ENCODE measurements at regions not wholly inside any gene's neighbourhood (a gene's known extent, or its start where the extent isn't known, plus 50 kb on each side); places are given as distances from the start of the nearest gene placed in this dataset.

DNA sequence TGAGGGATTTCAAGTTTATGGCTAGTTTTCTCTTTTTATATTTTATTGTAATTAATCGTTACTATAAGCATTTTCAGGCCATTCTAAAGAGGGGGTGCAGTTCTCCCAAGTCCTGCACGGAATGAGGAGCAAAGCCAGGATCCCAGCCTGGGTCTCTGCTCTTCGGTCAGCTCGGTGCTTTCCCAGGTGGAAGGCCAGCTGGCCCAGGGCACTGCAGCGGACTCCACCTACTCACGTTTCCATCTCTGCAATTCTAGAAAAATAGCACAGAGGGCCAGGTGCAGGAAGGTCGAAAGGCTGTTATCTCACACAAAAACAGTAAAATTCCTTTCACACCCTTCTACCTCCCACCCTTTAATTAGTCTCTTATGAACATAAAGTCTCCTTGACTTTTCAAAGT is 59.5 kb upstream of the HES1 start:
- no peak overlapping the region for H3K9ac ChIP-seq (ENCODE audit: low read length in 5 of 5)
- peaks cover under 1 to 6% (median 5%) of the 10 kb centered on the region in 5 donors for H3K4me1 ChIP-seq (ENCODE audit: control insufficient read depth in 5 of 5, insufficient read depth in 5 of 5, low read length in 5 of 5)
- no peaks in the 10 kb centered on the region for H3K9me3 ChIP-seq (ENCODE audit: control insufficient read depth in 5 of 5, low read length in 5 of 5)
- H3K36me3 ChIP-seq (ENCODE audit: control insufficient read depth in 5 of 5, insufficient read depth in 5 of 5, low read length in 5 of 5), result no peaks in the 10 kb centered on the region
- no peak overlapping the region for H3K4me3 ChIP-seq (ENCODE audit: low read depth in 1 of 5, low read length in 5 of 5)
- peaks cover 0 to 8% (median 4%) of the 10 kb centered on the region in 5 donors for H3K27me3 ChIP-seq (ENCODE audit: control insufficient read depth in 5 of 5, insufficient read depth in 4 of 5, low read length in 5 of 5)
- no peak overlapping the region for H3K27ac ChIP-seq (ENCODE audit: low read depth, low read length)

DNA sequence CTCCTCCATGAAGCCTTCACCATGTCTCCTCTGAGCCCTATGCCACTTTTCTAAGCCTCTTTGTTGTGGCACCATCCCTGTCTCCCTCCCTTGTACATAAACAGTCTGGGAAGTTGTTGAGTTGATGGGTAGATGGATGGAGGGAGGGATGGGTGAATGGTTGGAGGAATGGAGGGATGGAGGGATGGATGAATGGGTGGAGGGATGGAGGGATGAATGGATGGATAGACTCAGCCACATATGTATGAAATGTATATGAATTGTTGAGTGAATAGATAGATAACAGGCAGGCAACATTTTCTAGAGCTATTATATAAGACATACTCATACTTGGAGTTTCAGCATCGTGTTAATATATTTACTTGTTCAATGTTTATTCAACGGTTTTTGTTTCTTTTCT is 58.3 kb upstream of the HES1 start:
- Histone ChIP-seq H3K27me3 (ENCODE audit: control insufficient read depth in 5 of 5, insufficient read depth in 4 of 5, low read length in 5 of 5) (peaks cover 0 to 8% (median 4%) of the 10 kb centered on the region in 5 donors), H3K4me3 (ENCODE audit: low read depth in 1 of 5, low read length in 5 of 5) (no peak overlapping the region), H3K9me3 (ENCODE audit: control insufficient read depth in 5 of 5, low read length in 5 of 5) (no peaks in the 10 kb centered on the region), H3K27ac (ENCODE audit: low read depth, low read length) (no peak overlapping the region), H3K9ac (ENCODE audit: low read length in 5 of 5) (no peak overlapping the region), H3K4me1 (ENCODE audit: control insufficient read depth in 5 of 5, insufficient read depth in 5 of 5, low read length in 5 of 5) (peaks cover 0 to 7% (median 4%) of the 10 kb centered on the region in 5 donors), H3K36me3 (ENCODE audit: control insufficient read depth in 5 of 5, insufficient read depth in 5 of 5, low read length in 5 of 5) (no peaks in the 10 kb centered on the region)

DNA sequence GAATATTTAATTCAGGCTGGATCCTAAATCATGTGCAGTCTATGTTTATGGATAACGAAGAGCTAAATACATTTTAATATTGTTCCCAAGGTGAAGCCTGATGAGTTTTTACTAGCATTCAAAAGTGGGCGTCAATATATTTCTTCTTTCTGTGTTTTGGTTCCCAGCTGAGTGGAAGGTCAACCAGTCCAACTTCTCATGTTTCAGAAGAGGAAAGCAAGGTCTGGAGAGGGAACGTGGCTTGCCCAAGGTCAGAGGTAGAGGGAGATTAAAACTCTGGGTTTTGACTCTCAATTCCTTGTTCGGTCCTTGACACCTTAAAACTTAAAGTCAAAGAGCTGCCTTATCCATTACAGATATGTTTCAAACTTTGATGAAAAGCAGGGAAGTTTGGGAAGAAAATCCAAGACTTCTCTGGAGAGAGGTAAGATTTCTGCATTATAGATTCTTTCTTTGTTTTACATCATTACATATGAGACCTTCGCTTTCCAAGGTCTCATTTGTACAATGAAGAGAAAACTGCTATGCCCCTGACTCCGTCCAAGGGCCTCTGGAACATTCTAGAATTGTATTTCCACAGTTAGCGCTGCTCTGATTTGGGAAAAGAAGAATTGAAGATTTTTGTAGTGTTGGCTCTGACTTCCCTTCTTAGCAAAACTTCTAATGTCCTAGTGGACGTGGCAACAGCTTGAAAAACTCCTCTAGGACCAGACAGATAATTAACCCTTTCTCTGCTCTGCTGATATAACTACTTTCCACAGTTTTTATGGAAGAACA is 57.7 kb upstream of the HES1 start:
- Histone ChIP-seq H3K9ac (ENCODE audit: low read length in 5 of 5) (no peak overlapping the region), H3K27me3 (ENCODE audit: control insufficient read depth in 5 of 5, insufficient read depth in 4 of 5, low read length in 5 of 5) (peaks cover 0 to 8% (median 4%) of the 10 kb centered on the region in 5 donors), H3K9me3 (ENCODE audit: control insufficient read depth in 5 of 5, low read length in 5 of 5) (no peaks in the 10 kb centered on the region), H3K27ac (ENCODE audit: low read depth, low read length) (no peak overlapping the region), H3K4me3 (ENCODE audit: low read depth in 1 of 5, low read length in 5 of 5) (no peak overlapping the region), H3K36me3 (ENCODE audit: control insufficient read depth in 5 of 5, insufficient read depth in 5 of 5, low read length in 5 of 5) (no peaks in the 10 kb centered on the region), H3K4me1 (ENCODE audit: control insufficient read depth in 5 of 5, insufficient read depth in 5 of 5, low read length in 5 of 5) (peaks cover 5 to 14% (median 8%) of the 10 kb centered on the region in 5 donors)

DNA sequence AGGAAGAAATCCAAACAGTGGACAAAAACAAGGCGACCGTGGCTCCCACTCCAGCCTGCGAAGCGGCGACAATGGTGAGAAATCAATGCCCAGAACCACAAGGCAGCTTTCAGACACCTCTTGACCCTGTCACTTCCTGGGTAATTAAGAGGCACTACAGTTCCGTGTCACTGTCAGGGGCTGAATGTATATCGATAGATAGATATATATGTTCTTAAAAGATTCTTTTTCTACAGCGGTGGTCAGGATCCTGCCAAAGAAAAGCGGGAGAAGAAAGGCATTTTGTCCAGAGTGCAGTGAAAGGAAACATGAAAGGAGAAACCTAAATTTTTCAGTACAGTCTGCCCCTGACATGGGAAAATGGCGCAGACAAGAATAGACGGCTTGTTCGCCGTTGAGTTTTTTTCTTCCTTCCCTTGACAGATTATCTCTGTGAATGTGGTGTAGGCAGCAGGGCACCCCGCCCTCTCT is 56.2 kb upstream of the HES1 start:
- Histone ChIP-seq H3K27ac (ENCODE audit: low read depth, low read length) (no peak overlapping the region), H3K9ac (ENCODE audit: low read length in 5 of 5) (no peak overlapping the region), H3K36me3 (ENCODE audit: control insufficient read depth in 5 of 5, insufficient read depth in 5 of 5, low read length in 5 of 5) (no peaks in the 10 kb centered on the region), H3K4me1 (ENCODE audit: control insufficient read depth in 5 of 5, insufficient read depth in 5 of 5, low read length in 5 of 5) (peaks cover 5 to 17% (median 9%) of the 10 kb centered on the region in 5 donors), H3K9me3 (ENCODE audit: control insufficient read depth in 5 of 5, low read length in 5 of 5) (no peaks in the 10 kb centered on the region), H3K27me3 (ENCODE audit: control insufficient read depth in 5 of 5, insufficient read depth in 4 of 5, low read length in 5 of 5) (peaks cover 0 to 11% (median 4%) of the 10 kb centered on the region in 5 donors), H3K4me3 (ENCODE audit: low read depth in 1 of 5, low read length in 5 of 5) (no peak overlapping the region)

DNA sequence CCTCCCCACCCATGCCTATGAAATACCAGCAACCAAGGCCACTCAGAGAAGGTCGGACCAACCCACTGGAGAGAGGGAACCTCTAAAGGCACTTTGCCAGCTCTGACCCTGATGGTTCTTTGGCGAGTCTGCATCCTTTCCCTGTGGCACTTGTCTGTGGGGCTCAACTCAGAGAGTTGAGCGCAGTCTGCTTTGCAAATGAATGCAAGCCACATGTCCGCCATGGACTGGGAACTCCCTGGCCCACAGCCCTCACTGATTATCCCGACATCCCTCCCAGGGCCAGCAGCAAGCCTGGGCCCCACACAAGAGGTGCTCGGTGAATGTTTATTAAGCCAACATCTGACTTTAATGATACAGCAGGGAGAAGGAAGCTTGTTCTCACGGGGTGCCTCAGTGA is 55.5 kb upstream of the HES1 start:
- H3K36me3 ChIP-seq (ENCODE audit: control insufficient read depth in 5 of 5, insufficient read depth in 5 of 5, low read length in 5 of 5), result no peaks in the 10 kb centered on the region
- no peaks in the 10 kb centered on the region for H3K9me3 ChIP-seq (ENCODE audit: control insufficient read depth in 5 of 5, low read length in 5 of 5)
- no peak overlapping the region for H3K27ac ChIP-seq (ENCODE audit: low read depth, low read length)
- H3K4me1 ChIP-seq (ENCODE audit: control insufficient read depth in 5 of 5, insufficient read depth in 5 of 5, low read length in 5 of 5), result peaks cover 5 to 17% (median 9%) of the 10 kb centered on the region in 5 donors
- no peak overlapping the region for H3K4me3 ChIP-seq (ENCODE audit: low read depth in 1 of 5, low read length in 5 of 5)
- peaks cover 0 to 11% (median 4%) of the 10 kb centered on the region in 5 donors for H3K27me3 ChIP-seq (ENCODE audit: control insufficient read depth in 5 of 5, insufficient read depth in 4 of 5, low read length in 5 of 5)
- H3K9ac ChIP-seq (ENCODE audit: low read length in 5 of 5), result no peak overlapping the region

DNA sequence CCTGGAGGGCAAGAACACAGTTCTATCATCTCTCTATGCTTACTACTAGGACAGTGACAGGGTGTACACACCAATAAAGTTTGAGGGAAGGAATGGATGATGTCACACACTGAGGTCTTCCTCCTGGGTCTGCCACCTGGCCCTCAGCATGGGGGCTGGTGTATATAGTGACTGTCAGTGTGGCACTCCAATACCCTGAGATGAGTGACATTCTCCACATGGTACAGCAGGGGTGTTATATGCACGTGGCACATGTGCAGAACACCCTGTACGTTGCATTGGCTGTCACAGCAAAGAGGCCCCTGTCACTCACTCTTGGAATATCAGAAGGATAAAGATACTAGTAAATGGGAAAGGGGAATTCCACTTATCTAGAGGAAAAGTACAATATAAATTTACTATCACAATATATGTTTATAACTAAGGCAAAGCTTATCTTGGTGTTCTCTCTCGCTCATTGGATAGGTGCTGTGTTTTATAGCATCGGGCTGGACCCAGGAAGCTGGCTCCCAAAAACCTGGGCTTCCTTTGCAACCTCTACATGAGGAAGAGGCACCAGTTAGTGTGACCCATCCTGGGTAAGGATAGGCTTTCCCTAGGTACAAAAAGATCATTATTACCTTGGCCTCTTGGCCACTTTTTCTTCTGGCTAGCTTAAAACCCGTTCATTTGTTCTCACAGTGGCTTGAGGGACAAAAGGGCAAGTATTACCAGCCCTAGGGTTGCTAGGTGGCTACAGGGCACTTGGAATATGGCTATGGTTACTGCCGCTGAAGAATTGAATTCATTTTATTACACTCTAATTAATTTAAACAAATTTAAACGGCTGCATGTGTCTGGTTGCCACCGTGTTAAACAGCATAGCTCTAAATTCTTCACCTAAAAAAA is 54.8 kb upstream of the HES1 start:
- Histone ChIP-seq H3K27me3 (ENCODE audit: control insufficient read depth in 5 of 5, insufficient read depth in 4 of 5, low read length in 5 of 5) (peaks cover 0 to 11% (median 4%) of the 10 kb centered on the region in 5 donors), H3K4me3 (ENCODE audit: low read depth in 1 of 5, low read length in 5 of 5) (no peak overlapping the region), H3K36me3 (ENCODE audit: control insufficient read depth in 5 of 5, insufficient read depth in 5 of 5, low read length in 5 of 5) (no peaks in the 10 kb centered on the region), H3K9me3 (ENCODE audit: control insufficient read depth in 5 of 5, low read length in 5 of 5) (no peaks in the 10 kb centered on the region), H3K27ac (ENCODE audit: low read depth, low read length) (no peak overlapping the region), H3K9ac (ENCODE audit: low read length in 5 of 5) (no peak overlapping the region), H3K4me1 (ENCODE audit: control insufficient read depth in 5 of 5, insufficient read depth in 5 of 5, low read length in 5 of 5) (peaks cover 5 to 17% (median 9%) of the 10 kb centered on the region in 5 donors)

- Histone ChIP-seq H3K9me3 (ENCODE audit: control insufficient read depth in 5 of 5, low read length in 5 of 5) (no peaks in the 10 kb centered on the region), H3K4me1 (ENCODE audit: control insufficient read depth in 5 of 5, insufficient read depth in 5 of 5, low read length in 5 of 5) (peaks cover 5 to 17% (median 9%) of the 10 kb centered on the region in 5 donors), H3K4me3 (ENCODE audit: low read depth in 1 of 5, low read length in 5 of 5) (no peak overlapping the region), H3K27ac (ENCODE audit: low read depth, low read length) (no peak overlapping the region), H3K36me3 (ENCODE audit: control insufficient read depth in 5 of 5, insufficient read depth in 5 of 5, low read length in 5 of 5) (no peaks in the 10 kb centered on the region), H3K27me3 (ENCODE audit: control insufficient read depth in 5 of 5, insufficient read depth in 4 of 5, low read length in 5 of 5) (peaks cover 0 to 11% (median 4%) of the 10 kb centered on the region in 5 donors), H3K9ac (ENCODE audit: low read length in 5 of 5) (no peak overlapping the region)
Measured at GRCh38 chr3:194081826-194082225, 54.1 kb upstream of the HES1 start.

- Histone ChIP-seq H3K9ac (ENCODE audit: low read length in 5 of 5) (no peak overlapping the region), H3K9me3 (ENCODE audit: control insufficient read depth in 5 of 5, low read length in 5 of 5) (no peaks in the 10 kb centered on the region), H3K36me3 (ENCODE audit: control insufficient read depth in 5 of 5, insufficient read depth in 5 of 5, low read length in 5 of 5) (no peaks in the 10 kb centered on the region), H3K4me3 (ENCODE audit: low read depth in 1 of 5, low read length in 5 of 5) (no peak overlapping the region), H3K27ac (ENCODE audit: low read depth, low read length) (no peak overlapping the region), H3K27me3 (ENCODE audit: control insufficient read depth in 5 of 5, insufficient read depth in 4 of 5, low read length in 5 of 5) (peaks cover 0 to 11% (median 4%) of the 10 kb centered on the region in 5 donors), H3K4me1 (ENCODE audit: control insufficient read depth in 5 of 5, insufficient read depth in 5 of 5, low read length in 5 of 5) (peaks cover 5 to 22% (median 9%) of the 10 kb centered on the region in 5 donors)
Measured at GRCh38 chr3:194082743-194083636, 53.0 kb upstream of the HES1 start.

DNA sequence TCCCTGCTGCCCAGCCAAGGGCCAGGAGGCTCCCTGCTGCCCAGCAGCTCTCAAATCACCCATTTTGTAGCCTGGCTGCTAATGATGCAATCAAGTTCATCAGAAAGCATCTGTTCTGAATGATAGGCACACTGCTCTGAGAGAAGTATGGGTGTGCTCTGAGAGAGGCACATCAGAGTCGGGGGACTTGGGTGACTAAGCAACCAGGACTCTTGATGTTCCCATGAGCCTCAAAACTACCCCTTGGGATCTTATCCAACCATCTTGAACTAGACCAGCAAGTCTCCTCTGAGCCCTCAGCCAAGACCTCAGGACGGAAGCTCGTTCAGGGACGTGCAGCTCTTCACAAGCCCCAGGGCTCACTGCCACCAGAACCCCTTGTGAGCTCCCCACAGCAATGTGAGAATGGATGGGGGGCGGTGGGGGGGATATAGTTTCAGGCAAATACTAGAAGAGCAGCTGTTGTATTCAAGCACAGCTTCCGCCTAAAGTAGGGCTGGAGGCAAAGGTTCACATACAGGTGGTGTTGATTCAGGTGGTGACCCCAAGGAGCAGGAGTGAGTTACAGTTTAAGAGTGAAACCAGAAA is 52.2 kb upstream of the HES1 start:
- H3K4me3 ChIP-seq (ENCODE audit: low read depth in 1 of 5, low read length in 5 of 5), result no peak overlapping the region
- peaks cover 0 to 11% (median 4%) of the 10 kb centered on the region in 5 donors for H3K27me3 ChIP-seq (ENCODE audit: control insufficient read depth in 5 of 5, insufficient read depth in 4 of 5, low read length in 5 of 5)
- H3K9me3 ChIP-seq (ENCODE audit: control insufficient read depth in 5 of 5, low read length in 5 of 5), result no peaks in the 10 kb centered on the region
- no peak overlapping the region for H3K27ac ChIP-seq (ENCODE audit: low read depth, low read length)
- no peaks in the 10 kb centered on the region for H3K36me3 ChIP-seq (ENCODE audit: control insufficient read depth in 5 of 5, insufficient read depth in 5 of 5, low read length in 5 of 5)
- no peak overlapping the region for H3K9ac ChIP-seq (ENCODE audit: low read length in 5 of 5)
- peaks cover 5 to 28% (median 9%) of the 10 kb centered on the region in 5 donors for H3K4me1 ChIP-seq (ENCODE audit: control insufficient read depth in 5 of 5, insufficient read depth in 5 of 5, low read length in 5 of 5)
